GM21717 (cell line): ENCODE measurements at regions not wholly inside any gene's neighbourhood (a gene's known extent, or its start where the extent isn't known, plus 50 kb on each side); places are given as distances from the start of the nearest gene placed in this dataset.
"Not testable (repeated sequence)": the region's sequence is repeated elsewhere in the genome, so short reads cannot be mapped to it uniquely, and the experiment has no call there.

Source experiments
- ATAC-seq: cut with Tn5 transposase; IDR thresholded peaks from one replicate; pipeline ENCODE4 v1.9.1; 2021; ENCODE audit warnings: mild to moderate bottlenecking, moderate library complexity; ENCODE audit not compliant: unreplicated experiment

DNA sequence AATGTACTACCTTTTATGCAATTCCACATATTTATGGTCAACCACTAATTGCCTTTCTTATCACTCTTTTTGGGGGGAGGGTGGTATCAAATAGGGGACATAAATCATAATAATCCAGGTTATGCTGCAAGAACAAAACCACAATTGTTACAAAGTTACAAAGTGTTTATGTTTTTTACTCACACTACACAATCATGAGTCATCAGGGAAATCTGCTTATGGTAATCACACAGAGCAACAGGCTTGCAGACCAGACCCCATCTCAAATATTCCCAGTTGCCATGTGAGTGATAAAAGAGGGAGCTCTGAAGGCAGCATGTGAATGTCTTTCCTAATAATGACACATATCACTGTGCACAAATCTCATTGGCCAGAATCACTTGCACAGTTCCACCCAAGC, 304.7 kb upstream of the TMEFF2 start:
- no peak for ATAC-seq

- ATAC-seq = no peak
Observed at GRCh38 chr2:192498747-192499146, 304.0 kb upstream of the TMEFF2 start.

- not testable (repeated sequence) for ATAC-seq
Observed at GRCh38 chr2:192488158-192488557, 293.4 kb upstream of the TMEFF2 start.

- no peak for ATAC-seq
Observed at GRCh38 chr2:192487636-192488035, 292.9 kb upstream of the TMEFF2 start.

- no peak for ATAC-seq
Observed at GRCh38 chr2:192484903-192485302, 290.2 kb upstream of the TMEFF2 start.

DNA sequence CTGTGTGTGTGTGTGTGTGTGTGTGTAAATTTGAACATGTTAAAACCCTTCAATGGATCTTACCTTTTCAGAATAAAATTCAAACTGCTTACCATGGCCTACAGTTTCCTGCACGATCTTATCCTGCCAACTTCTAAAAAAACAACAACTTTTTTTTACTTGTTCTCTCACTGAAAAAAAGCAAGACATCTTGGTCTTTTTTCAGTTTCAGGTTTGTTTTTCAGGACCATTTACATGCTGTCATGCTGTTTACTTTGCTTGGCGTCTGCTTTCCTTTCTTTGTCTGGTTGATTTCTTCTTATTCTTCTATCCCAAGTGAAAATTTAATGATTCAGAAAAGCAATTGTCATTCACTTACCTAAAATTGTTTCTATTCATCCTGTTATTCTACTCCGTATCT, 286.3 kb upstream of the TMEFF2 start:
- ATAC-seq = no peak

- no peak for ATAC-seq
Observed at GRCh38 chr2:192473331-192473730, 278.6 kb upstream of the TMEFF2 start.

DNA sequence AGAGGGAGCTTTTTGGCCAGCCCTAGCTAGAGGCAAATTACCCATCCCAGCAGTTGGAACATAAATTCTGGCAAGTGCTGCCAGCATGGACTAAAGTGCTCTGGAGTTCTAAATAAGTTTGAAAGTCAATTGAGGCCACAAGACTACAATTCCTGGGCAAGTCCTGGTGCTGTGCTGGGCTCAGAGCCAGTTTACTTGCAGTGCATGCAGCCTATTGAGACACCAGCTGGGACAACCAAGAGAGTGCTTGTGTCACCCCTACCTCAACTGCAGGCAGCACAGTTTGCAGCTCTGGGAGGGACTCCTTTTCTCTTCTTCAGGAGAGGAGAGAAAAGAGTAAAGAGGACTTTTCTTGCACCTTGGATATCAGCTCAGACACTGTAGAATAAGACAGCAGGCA, 277.2 kb upstream of the TMEFF2 start:
- no peak for ATAC-seq

DNA sequence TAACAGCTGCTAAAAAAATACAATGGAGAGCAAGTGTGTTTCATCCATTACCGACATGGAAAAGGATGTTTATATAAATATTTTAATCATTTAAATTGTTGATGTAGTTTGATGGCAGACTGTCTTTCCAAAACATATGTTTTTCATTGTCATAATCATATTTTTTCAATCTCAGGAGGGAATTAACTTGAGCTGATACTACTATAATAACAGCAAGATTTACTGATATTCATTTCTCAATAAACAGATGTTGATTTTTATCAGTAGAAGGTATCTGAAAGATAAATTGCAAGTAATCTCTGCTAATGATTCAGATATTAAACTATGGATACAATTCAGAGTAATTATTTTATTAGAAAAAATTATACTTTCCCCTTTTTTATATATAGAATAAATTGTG, 274.9 kb upstream of the TMEFF2 start:
- ATAC-seq = no peak

DNA sequence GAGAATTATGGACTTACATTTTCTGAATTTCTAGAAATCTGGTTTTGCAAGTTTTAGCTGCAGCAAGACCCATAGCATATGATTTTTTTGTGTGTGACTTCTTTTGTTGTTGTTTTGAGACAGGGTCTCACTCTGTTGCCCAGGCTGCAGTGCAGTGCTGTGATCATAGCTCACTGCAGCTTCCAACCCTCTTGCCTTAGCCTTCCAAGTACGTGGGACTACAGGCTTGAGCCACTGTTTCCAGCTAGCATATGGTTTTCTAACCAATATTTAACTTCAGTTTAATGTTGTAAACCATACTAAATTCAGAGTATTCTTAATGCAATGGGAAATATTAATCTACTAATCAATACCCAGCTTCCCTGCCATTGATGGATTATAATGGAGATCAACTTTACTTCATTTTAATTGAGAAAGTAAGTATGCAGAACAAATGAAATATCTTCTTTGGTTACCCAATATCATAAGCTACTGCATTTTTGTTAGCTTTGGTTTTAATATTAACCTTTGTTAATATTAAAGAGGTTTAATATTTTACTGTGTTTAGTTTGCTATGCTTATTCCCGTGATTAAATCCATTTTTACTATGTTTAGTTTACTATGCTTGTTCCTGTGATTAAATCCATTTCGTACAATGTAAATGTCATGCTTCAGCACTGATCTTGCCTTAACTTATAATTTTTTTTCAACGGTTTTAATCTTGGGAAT, 273.4 kb upstream of the TMEFF2 start:
- ATAC-seq = no peak

- ATAC-seq = no peak
Observed at GRCh38 chr2:192465141-192465540, 270.4 kb upstream of the TMEFF2 start.

DNA sequence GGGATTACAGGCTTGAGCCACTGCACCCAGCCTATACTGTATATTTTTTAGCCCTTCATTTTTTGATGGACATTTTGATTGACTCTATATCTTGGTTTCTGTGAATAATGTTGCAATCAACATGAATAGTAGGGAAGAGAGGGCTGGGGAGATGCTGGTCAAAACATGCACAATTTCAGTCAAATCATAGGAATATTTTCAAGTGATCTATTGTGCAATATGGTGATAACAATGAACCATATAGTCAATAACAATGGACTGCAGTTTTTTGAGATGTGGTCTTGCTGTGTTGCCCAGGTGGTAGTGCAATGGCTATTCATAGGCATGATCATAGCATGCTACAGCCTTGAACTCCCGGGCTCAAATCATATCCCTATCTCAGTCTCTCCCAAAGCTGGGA, 264.7 kb upstream of the TMEFF2 start:
- no peak for ATAC-seq

- no peak for ATAC-seq
Observed at GRCh38 chr2:192448881-192449280, 254.1 kb upstream of the TMEFF2 start.

DNA sequence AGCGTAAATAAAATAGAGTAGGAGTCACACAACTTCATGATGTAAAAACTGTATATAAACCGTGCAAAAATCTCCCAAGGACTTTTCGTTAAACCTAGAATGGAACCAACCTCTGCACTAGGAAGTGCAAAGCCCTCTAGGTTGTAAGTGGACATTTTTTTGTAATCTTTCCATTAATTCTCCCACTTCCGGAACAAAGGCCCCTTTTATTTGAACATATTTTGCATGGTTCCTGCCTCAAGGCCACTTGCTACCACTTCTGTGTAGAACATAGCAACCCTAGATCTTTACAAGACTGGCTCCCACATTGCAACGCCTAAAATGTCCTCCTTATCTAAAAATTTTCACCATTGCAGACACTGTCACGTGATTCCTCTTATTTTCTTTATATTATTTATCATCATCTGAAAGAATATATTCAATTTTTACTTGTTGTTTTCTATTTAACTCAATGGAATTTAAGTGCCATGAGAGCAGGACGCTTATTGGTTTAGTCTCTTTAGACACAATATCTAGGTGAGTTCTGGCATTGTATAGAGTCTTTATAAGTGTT, 249.6 kb upstream of the TMEFF2 start:
- no peak for ATAC-seq

- no peak for ATAC-seq
Observed at GRCh38 chr2:192443831-192444230, 249.1 kb upstream of the TMEFF2 start.

DNA sequence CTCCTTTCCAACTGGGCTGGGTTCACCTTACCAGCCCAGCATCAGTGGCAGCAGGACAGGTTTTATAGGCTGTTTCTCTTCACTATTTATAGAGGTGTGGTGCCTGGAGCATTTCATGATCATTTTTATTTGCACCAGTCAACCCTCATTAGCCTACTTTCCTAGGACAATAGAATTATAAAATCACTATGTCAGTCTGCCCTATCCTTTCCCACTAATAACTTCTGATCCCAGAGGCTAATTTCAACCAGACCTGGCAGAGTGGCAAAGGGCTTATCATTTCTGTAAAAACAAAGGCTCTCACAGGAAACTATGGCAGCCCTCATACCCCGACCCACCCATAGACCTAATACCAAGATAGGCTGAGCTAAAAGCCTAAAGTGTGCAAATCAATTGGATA, 243.5 kb upstream of the TMEFF2 start:
- no peak for ATAC-seq

DNA sequence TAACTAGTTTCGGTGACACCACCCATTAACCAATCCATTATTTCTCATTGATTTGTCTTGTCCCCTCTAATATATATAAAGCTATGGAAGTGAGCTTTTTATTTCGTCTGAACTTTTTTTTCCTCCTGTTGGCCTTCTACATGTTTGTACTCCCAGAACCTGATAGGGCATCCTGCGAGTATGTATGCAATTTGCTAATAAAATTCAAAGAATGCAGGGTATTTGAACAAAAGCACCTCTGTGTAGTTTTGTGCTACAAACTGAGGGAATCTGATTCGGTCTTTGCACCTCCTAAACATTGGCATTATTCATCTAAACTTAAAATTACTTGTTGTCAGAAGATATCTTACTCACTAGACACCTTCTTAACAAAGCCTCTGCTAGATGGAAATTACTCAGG, 242.9 kb upstream of the TMEFF2 start:
- ATAC-seq = no peak

GRCh38 chr2:192424243-192424642, 229.5 kb upstream of the TMEFF2 start:
- ATAC-seq = no peak

DNA sequence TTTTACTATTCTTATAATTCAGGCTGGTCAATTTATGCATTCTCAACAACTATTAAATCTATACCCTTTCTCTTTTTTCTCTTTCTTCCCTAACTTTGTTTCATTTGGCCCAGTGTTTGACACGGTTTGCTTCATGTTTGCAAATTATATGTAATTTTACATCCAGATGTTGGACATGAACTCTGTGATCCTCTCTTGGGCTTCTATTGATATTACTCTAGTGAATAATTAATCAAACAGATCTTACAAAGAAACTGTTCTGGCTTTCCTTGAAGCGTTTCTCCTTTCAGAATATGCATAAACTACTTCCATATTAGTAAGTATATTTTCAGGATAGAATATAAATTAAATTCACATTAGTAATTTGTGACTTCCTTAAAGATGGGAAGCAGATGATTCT, 225.1 kb upstream of the TMEFF2 start:
- no peak for ATAC-seq

DNA sequence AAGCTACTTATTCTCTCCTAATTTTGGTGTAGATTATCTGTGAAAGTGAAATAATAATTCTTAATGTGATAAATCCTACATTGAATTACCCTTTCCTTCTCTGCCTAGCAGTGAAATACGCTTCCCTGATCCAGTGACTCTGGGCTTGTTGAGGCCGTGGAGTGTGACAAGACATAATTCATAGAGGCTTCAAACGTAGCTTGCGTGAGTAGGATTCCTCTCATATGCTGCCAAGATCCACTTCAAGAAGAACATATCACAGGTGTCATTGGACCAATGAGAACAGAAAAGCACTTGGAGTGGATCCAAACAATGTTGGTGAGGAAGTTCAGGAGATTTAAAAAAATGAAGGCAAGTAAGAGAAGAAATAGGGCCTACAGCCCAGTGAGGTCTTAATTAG, 221.3 kb upstream of the TMEFF2 start:
- ATAC-seq = no peak

DNA sequence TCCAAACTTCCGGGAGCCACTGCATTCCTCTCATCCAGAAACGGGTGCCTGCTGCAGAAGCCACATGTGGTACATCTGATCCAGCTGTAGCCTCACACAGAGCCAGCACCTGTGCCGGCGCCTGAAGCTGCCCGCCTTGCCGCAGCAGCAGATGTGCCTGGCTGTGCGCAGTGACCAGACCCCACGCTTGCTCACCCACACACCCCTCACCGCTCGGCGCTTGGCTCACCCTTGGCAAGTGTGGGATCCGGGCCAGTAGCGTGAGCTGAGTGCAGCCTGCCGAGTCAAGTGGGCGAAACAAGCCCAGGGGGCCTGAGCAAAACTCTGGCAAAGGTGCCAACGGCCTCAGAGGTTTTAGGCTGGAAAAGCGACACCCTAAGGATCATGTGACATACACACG, 220.1 kb upstream of the TMEFF2 start:
- no peak for ATAC-seq

GRCh38 chr2:192413812-192414681, 219.3 kb upstream of the TMEFF2 start:
- ATAC-seq = no peak
